IMR-90 (cell line): ENCODE measurements at regions not wholly inside any gene's neighbourhood (a gene's known extent, or its start where the extent isn't known, plus 50 kb on each side); places are given as distances from the start of the nearest gene placed in this dataset.

Source experiments
- ATAC-seq: fragments of 200-7000 bp; cut with Tn5 transposase; 2 replicates; pipeline ENCODE4 v1.9.1; 2020; ENCODE audit warnings: low read depth, mild to moderate bottlenecking, moderate library complexity
- BruUV-seq: library from RNA; stranded (reverse); fragments of 400-500 nt; replicated peaks from 2 replicates; lab custom pipeline; 2021; lab: Mats Ljungman, UMichigan
- CTCF ChIA-PET: fragments of 300-600 bp; formaldehyde crosslinking; extraction: SDS; loops from one replicate; lab custom pipeline; 2021; ENCODE audit warnings: antibody characterized with exemption; lab: Yijun Ruan, JAX
- POLR2A ChIA-PET: fragments of 300-600 bp; sonication (Branson Sonifier 250); formaldehyde crosslinking; loops from one replicate; lab custom pipeline; 2022; ENCODE audit warnings: antibody characterized with exemption; ENCODE audit not compliant: unreplicated experiment; lab: Charles Lee
- DNase-seq: peaks from one replicate; pipeline ENCODE4 v3.0.0; 2013
- H2AFZ ChIP-seq: replicated peaks from 2 replicates; pipeline ENCODE3; 2013; ENCODE audit warnings: low read length, mild to moderate bottlenecking; ENCODE audit not compliant: poor library complexity
- H2AK5ac ChIP-seq: 2 replicates; pipeline ENCODE4 v1.6.1; 2013; ENCODE audit warnings: low read depth, low read length, inconsistent platforms
- H2AK9ac ChIP-seq: replicated peaks from 2 replicates; pipeline ENCODE3; 2013; ENCODE audit warnings: mild to moderate bottlenecking, low read depth, low read length, moderate library complexity; ENCODE audit not compliant: poor library complexity
- H2BK120ac ChIP-seq: 2 replicates; pipeline ENCODE4 v1.6.1; 2013; ENCODE audit warnings: low read depth, low read length, inconsistent platforms
- H2BK15ac ChIP-seq: 3 replicates; pipeline ENCODE4 v1.6.1; 2013; ENCODE audit warnings: low read depth, low read length, inconsistent platforms
- H2BK20ac ChIP-seq: 2 replicates; pipeline ENCODE4 v1.6.1; 2013; ENCODE audit warnings: low read depth, mild to moderate bottlenecking, inconsistent platforms, low read length, moderate library complexity
- H2BK5ac ChIP-seq: 2 replicates; pipeline ENCODE4 v1.6.1; 2013; ENCODE audit warnings: mild to moderate bottlenecking, low read depth, low read length, inconsistent platforms; ENCODE audit not compliant: poor library complexity, severe bottlenecking
- H3K14ac ChIP-seq: replicated peaks from 2 replicates; pipeline ENCODE4 v1.6.1; 2013; ENCODE audit warnings: low read depth, low read length, inconsistent platforms
- H3K18ac ChIP-seq: 2 replicates; pipeline ENCODE4 v1.6.1; 2013; ENCODE audit warnings: low read depth, low read length, control low read depth
- H3K23ac ChIP-seq: 2 replicates; pipeline ENCODE4 v1.6.1; 2013; ENCODE audit warnings: low read depth, low read length, inconsistent platforms
- H3K27ac ChIP-seq: 2 replicates; pipeline ENCODE4 v1.5.1; 2013; ENCODE audit warnings: mild to moderate bottlenecking, control low read depth, low read length; ENCODE audit not compliant: insufficient read depth
- H3K27me3 ChIP-seq: 2 replicates; pipeline ENCODE4 v1.6.1; 2013; ENCODE audit warnings: low read length; ENCODE audit not compliant: control insufficient read depth, insufficient read depth
- H3K36me3 ChIP-seq: 2 replicates; pipeline ENCODE4 v1.6.1; 2013; ENCODE audit warnings: low read length, mixed read lengths; ENCODE audit not compliant: control insufficient read depth, insufficient read depth
- H3K4ac ChIP-seq: 2 replicates; pipeline ENCODE4 v1.6.1; 2013; ENCODE audit warnings: low read depth, low read length, inconsistent platforms
- H3K4me1 ChIP-seq: 2 replicates; pipeline ENCODE4 v1.6.1; 2013; ENCODE audit warnings: low read length, mixed read lengths; ENCODE audit not compliant: control insufficient read depth, insufficient read depth
- H3K4me2 ChIP-seq: 2 replicates; pipeline ENCODE4 v1.6.1; 2013; ENCODE audit warnings: low read depth, mild to moderate bottlenecking, control low read depth, low read length, moderate library complexity
- H3K4me3 ChIP-seq: 2 replicates; pipeline ENCODE4 v1.5.1; 2013; ENCODE audit warnings: low read depth, mild to moderate bottlenecking, control low read depth, low read length, moderate library complexity; ENCODE audit not compliant: insufficient read depth
- H3K56ac ChIP-seq: 2 replicates; pipeline ENCODE4 v1.6.1; 2013; ENCODE audit warnings: low read length, inconsistent platforms; ENCODE audit not compliant: insufficient read depth; ENCODE audit errors: extremely low read depth
- H3K79me1 ChIP-seq, 2 experiments: 2 replicates each; pipeline ENCODE4 v1.6.1; 2013; ENCODE audit warnings: low read length in 2 of 2, inconsistent platforms in 1 of 2, low read depth in 1 of 2
- H3K9ac ChIP-seq: 2 replicates; pipeline ENCODE4 v1.6.1; 2013; ENCODE audit warnings: low read depth, low read length, control low read depth
- H3K9me1 ChIP-seq: 2 replicates; pipeline ENCODE4 v1.6.1; 2013; ENCODE audit warnings: low read length, inconsistent platforms; ENCODE audit not compliant: insufficient read depth
- H3K9me3 ChIP-seq: 2 replicates; pipeline ENCODE4 v1.6.1; 2013; ENCODE audit warnings: low read length; ENCODE audit not compliant: control insufficient read depth, insufficient read depth
- H4K20me1 ChIP-seq: 2 replicates; pipeline ENCODE4 v1.6.1; 2013; ENCODE audit warnings: low read length, inconsistent platforms; ENCODE audit not compliant: insufficient read depth
- H4K5ac ChIP-seq: 2 replicates; pipeline ENCODE4 v1.6.1; 2013; ENCODE audit warnings: mild to moderate bottlenecking, low read depth, low read length, control low read depth
- H4K8ac ChIP-seq, 2 experiments: 2 replicates each; pipeline ENCODE4 v1.6.1; 2013; ENCODE audit warnings: low read depth in 2 of 2, low read length in 2 of 2, control low read depth in 1 of 2, inconsistent platforms in 1 of 2
- H4K91ac ChIP-seq: 2 replicates; pipeline ENCODE4 v1.6.1; 2013; ENCODE audit warnings: low read depth, low read length, inconsistent platforms; ENCODE audit not compliant: insufficient read depth
- BHLHE40 ChIP-seq: fragments of 150-350 bp; IDR thresholded peaks from 2 replicates; pipeline ENCODE4 v1.6.1; 2016; ENCODE audit warnings: mild to moderate bottlenecking, low read depth, low read length
- CEBPB ChIP-seq: IDR thresholded peaks from 2 replicates; pipeline ENCODE4 v1.6.1; 2012; ENCODE audit warnings: low read depth, low read length, improper control_type of control experiment
- CHD1 ChIP-seq: IDR thresholded peaks from 2 replicates; pipeline ENCODE4 v1.6.1; 2012; ENCODE audit warnings: low read depth, low read length, improper control_type of control experiment
- CTCF ChIP-seq: conservative IDR thresholded peaks from 2 replicates; pipeline ENCODE4 v1.5.1; 2012; ENCODE audit warnings: mild to moderate bottlenecking, low read depth, low read length, improper control_type of control experiment
- ELK1 ChIP-seq: fragments of 150-350 bp; IDR thresholded peaks from 2 replicates; pipeline ENCODE4 v1.6.1; 2016; ENCODE audit warnings: low read depth, mild to moderate bottlenecking, low read length, moderate library complexity, borderline replicate concordance
- FOS ChIP-seq: fragments of 150-350 bp; IDR thresholded peaks from 2 replicates; pipeline ENCODE4 v1.6.1; 2016; ENCODE audit warnings: low read depth, low read length
- MAFK ChIP-seq: IDR thresholded peaks from 2 replicates; pipeline ENCODE4 v1.6.1; 2012; ENCODE audit warnings: low read depth, low read length, improper control_type of control experiment
- MAZ ChIP-seq: IDR thresholded peaks from 2 replicates; pipeline ENCODE4 v1.6.1; 2012; ENCODE audit warnings: low read depth, mild to moderate bottlenecking, low read length, improper control_type of control experiment, moderate library complexity, borderline replicate concordance
- MXI1 ChIP-seq: IDR thresholded peaks from 2 replicates; pipeline ENCODE4 v1.6.1; 2012; ENCODE audit warnings: low read depth, mild to moderate bottlenecking, low read length, moderate library complexity, borderline replicate concordance
- NFE2L2 ChIP-seq: fragments of 150-350 bp; IDR thresholded peaks from 2 replicates; pipeline ENCODE4 v1.6.1; 2016; ENCODE audit warnings: low read depth, mild to moderate bottlenecking, low read length
- POLR2A ChIP-seq: IDR thresholded peaks from 2 replicates; pipeline ENCODE4 v1.6.1; 2012; ENCODE audit warnings: mild to moderate bottlenecking, low read depth, low read length
- RAD21 ChIP-seq: IDR thresholded peaks from 2 replicates; pipeline ENCODE4 v1.6.1; 2012; ENCODE audit warnings: low read length, improper control_type of control experiment
- RCOR1 ChIP-seq: IDR thresholded peaks from 2 replicates; pipeline ENCODE4 v1.6.1; 2012; ENCODE audit warnings: mild to moderate bottlenecking, low read length, improper control_type of control experiment; ENCODE audit not compliant: insufficient replicate concordance
- RFX5 ChIP-seq: IDR thresholded peaks from 2 replicates; pipeline ENCODE4 v1.8.0; 2012; ENCODE audit warnings: low read depth, mild to moderate bottlenecking, low read length, moderate library complexity
- SMC3 ChIP-seq: fragments of 150-350 bp; IDR thresholded peaks from 2 replicates; pipeline ENCODE4 v1.6.1; 2016; ENCODE audit warnings: low read depth, mild to moderate bottlenecking, antibody characterized with exemption, low read length, moderate library complexity
- USF2 ChIP-seq: fragments of 150-350 bp; IDR thresholded peaks from 2 replicates; pipeline ENCODE4 v1.6.1; 2017; ENCODE audit warnings: mild to moderate bottlenecking, antibody characterized with exemption, low read length, low read depth
- WGBS, 2 experiments: methylation state at CpG; one replicate each; pipeline versions ENCODE4 v1.1.5 to v1.1.7; 2013; ENCODE audit warnings: missing lambda C conversion rate in 2 of 2; ENCODE audit not compliant: insufficient read length in 1 of 2; ENCODE audit errors: extremely low coverage in 2 of 2; 5-methylcytosine and 5-hydroxymethylcytosine counted together
- dilution Hi-C: fragments of 300-500 bp; cut with HindIII; formaldehyde crosslinking; loops from one replicate; pipeline ENCODE4 v1.14.3; 2018; ENCODE audit warnings: low sequenced_read_pairs; ENCODE audit not compliant: unreplicated experiment
- in situ Hi-C: fragments of 300-500 bp; cut with MboI; formaldehyde crosslinking; loops from 3 replicates; pipeline ENCODE4 v1.14.3; 2019; ENCODE audit warnings: low sequenced_read_pairs, inconsistent platforms, mixed read lengths
- intact Hi-C: fragments of 100-400 bp; cut with micrococcal nuclease; formaldehyde crosslinking; loops from 2 replicates; pipeline ENCODE4 v1.10.0; 2022

- H2AK9ac ChIP-seq = no peak overlapping the region
- no peaks in the 10 kb centered on the region for H3K36me3 ChIP-seq
- POLR2A ChIA-PET = no interaction called here
- no TSS peak for BruUV-seq
- dilution Hi-C loops (no loop called here), in situ Hi-C loops (no loop called here), intact Hi-C loops (no loop called here)
- H3K9ac ChIP-seq = no peak overlapping the region
- CTCF ChIA-PET = no interaction called here
- H2BK5ac ChIP-seq = no peak overlapping the region
- no CpG with 5 or more reads among the region's 4 CpGs for WGBS, 2 experiments
- no peak overlapping the region for H2BK120ac ChIP-seq
- DNase-seq = no peak
- no peak overlapping the region for H3K14ac ChIP-seq
- H3K9me1 ChIP-seq = no peaks in the 10 kb centered on the region
- no peak overlapping the region for H3K23ac ChIP-seq
- H3K18ac ChIP-seq = no peak overlapping the region
- no peak overlapping the region for H3K56ac ChIP-seq
- H3K4me3 ChIP-seq = no peak overlapping the region
- no peak overlapping the region for H4K5ac ChIP-seq
- H3K27me3 ChIP-seq = no peaks in the 10 kb centered on the region
- no peak overlapping the region for H3K27ac ChIP-seq
- H3K4ac ChIP-seq = no peak overlapping the region
- H3K4me2 ChIP-seq = no peak overlapping the region
- peaks cover 5% of the 10 kb centered on the region for H3K9me3 ChIP-seq
- TF ChIP-seq USF2 (no peak), BHLHE40 (no peak), POLR2A (no peak), NFE2L2 (no peak), SMC3 (no peak), RAD21 (no peak), MAFK (no peak), CHD1 (no peak), RFX5 (no peak), CEBPB (no peak), RCOR1 (no peak), ELK1 (no peak), MXI1 (no peak), MAZ (no peak), FOS (no peak), CTCF (no peak)
- H2BK20ac ChIP-seq = no peak overlapping the region
- H2BK15ac ChIP-seq = no peak overlapping the region
- H3K4me1 ChIP-seq = no peaks in the 10 kb centered on the region
- no peak overlapping the region for H2AFZ ChIP-seq
- ATAC-seq = no peak
- H4K8ac ChIP-seq = no peak overlapping the region
- no peaks in the 10 kb centered on the region for H3K79me1 ChIP-seq
- no peak overlapping the region for H4K91ac ChIP-seq
- H2AK5ac ChIP-seq = no peak overlapping the region
- H4K20me1 ChIP-seq = no peaks in the 10 kb centered on the region
These were observed 801.2 kb upstream of the ZWINT start for GRCh38 chr10:57162231-57162630.
